PC-9 (cell line): ENCODE measurements at regions not wholly inside any gene's neighbourhood (a gene's known extent, or its start where the extent isn't known, plus 50 kb on each side); places are given as distances from the start of the nearest gene placed in this dataset.

Experiments
- CTCF ChIP-seq: fragments of 200-600 bp; sonication (generic); conservative IDR thresholded peaks from 2 replicates; pipeline ENCODE4 v1.6.1; 2017; ENCODE audit warnings: mixed run types, antibody characterized with exemption, mild to moderate bottlenecking, moderate library complexity
- EZH2 ChIP-seq: fragments of 200-600 bp; sonication (generic); IDR thresholded peaks from 2 replicates; pipeline ENCODE4 v1.8.0; 2017; ENCODE audit warnings: antibody characterized with exemption, low read depth

- TF ChIP-seq CTCF (no peak), EZH2 (no peak)
Observed at GRCh38 chr11:95450547-95451123, 219.6 kb upstream of the SESN3 start.
